Right lobe of liver (tissue), 6 donors: ENCODE measurements at regions not wholly inside any gene's neighbourhood (a gene's known extent, or its start where the extent isn't known, plus 50 kb on each side); places are given as distances from the start of the nearest gene placed in this dataset.

Source experiments
- ATAC-seq, 4 donors: fragments of 200-7000 bp; cut with Tn5 transposase; one replicate each; pipeline ENCODE4 v1.9.1; 2020; ENCODE audit warnings: mild to moderate bottlenecking in 4 of 4, moderate library complexity in 4 of 4
- DNase-seq, 3 donors: peaks; one replicate each; pipeline ENCODE4 v3.0.0-alpha.2; 2020
- H3K27ac ChIP-seq, 3 donors: fragments of 200-600 bp; one replicate each; pipeline ENCODE4 v1.8.0; 2022
- H3K27me3 ChIP-seq, 2 donors: fragments of 200-600 bp; one replicate each; pipeline ENCODE4 v1.8.0; 2022
- H3K36me3 ChIP-seq, 4 donors: fragments of 200-600 bp; sonication (generic) in 1 of 4; one replicate each; pipeline versions ENCODE4 v1.5.1 to v1.8.0; 2017 to 2022; ENCODE audit warnings: control low read depth in 1 of 4
- H3K4me1 ChIP-seq, 4 donors: fragments of 200-600 bp; sonication (generic) in 1 of 4; one replicate each; pipeline versions ENCODE4 v1.5.1 to v1.8.0; 2017 to 2022; ENCODE audit warnings: control low read depth in 1 of 4
- H3K4me3 ChIP-seq, 3 donors: fragments of 200-600 bp; one replicate each; pipeline ENCODE4 v1.8.0; 2022
- H3K9me3 ChIP-seq, 4 donors: fragments of 200-600 bp; sonication (generic) in 1 of 4; one replicate each; pipeline versions ENCODE4 v1.5.1 to v1.8.0; 2017 to 2022; ENCODE audit warnings: control low read depth in 1 of 4
- CTCF ChIP-seq, 4 donors: fragments of 200-600 bp in 3 of 4; fragments of 450-650 bp in 1 of 4; IDR thresholded peaks; one replicate each; pipeline versions ENCODE4 v1.5.1 to v1.8.0; 2016 to 2022; ENCODE audit warnings: antibody characterized with exemption in 4 of 4, mild to moderate bottlenecking in 2 of 4
- POLR2A ChIP-seq: fragments of 450-650 bp; IDR thresholded peaks from one replicate; pipeline ENCODE4 v1.6.1; 2017; ENCODE audit warnings: antibody characterized with exemption, mild to moderate bottlenecking
- WGBS: methylation state at CpG from one replicate; pipeline ENCODE4 v1.1.6; 2018; ENCODE audit warnings: low coverage, low lambda C conversion rate; ENCODE audit not compliant: insufficient coverage; ENCODE audit errors: missing lambda C conversion rate; 5-methylcytosine and 5-hydroxymethylcytosine counted together
- intact Hi-C, 2 donors: fragments of 100-400 bp; cut with DNase I; formaldehyde crosslinking; loops; one replicate each; pipeline versions ENCODE4 v1.11.2 to v1.14.1; 2022
- donor health status: DM: no; HTN: yes; CAD: no.
- donor health status: DM: no; HTN: no; CAD: no.
- donor health status: DM: no; HTN: no; CAD: no.
- donor health status: DM: no; HTN: yes; CAD: no.
- donor health status: DM: no; HTN: yes; CAD: no.

GRCh38 chr5:97475847-97476246 is 292.8 kb upstream of the RIOK2 start:
- H3K4me3 ChIP-seq = no peak overlapping the region
- H3K36me3 ChIP-seq = no peaks in the 10 kb centered on the region
- no peak overlapping the region for H3K27ac ChIP-seq
- 80% methylated on average over 3 of the region's 3 CpGs for WGBS
- H3K4me1 ChIP-seq = no peaks in the 10 kb centered on the region
- H3K9me3 ChIP-seq = no peaks in the 10 kb centered on the region
- no peak for DNase-seq
- no peak for ATAC-seq
- intact Hi-C loops = no loop called here
- H3K27me3 ChIP-seq = no peaks in the 10 kb centered on the region
- TF ChIP-seq POLR2A = no peak
- TF ChIP-seq CTCF (IDR thresholded peaks at IDR 0.05) = no peak

- no peak overlapping the region for H3K4me3 ChIP-seq
- no peaks in the 10 kb centered on the region for H3K27me3 ChIP-seq
- H3K36me3 ChIP-seq = no peaks in the 10 kb centered on the region
- no peak for DNase-seq
- 56% methylated on average over 2 of the region's 2 CpGs for WGBS
- H3K27ac ChIP-seq = no peak overlapping the region
- no peaks in the 10 kb centered on the region for H3K4me1 ChIP-seq
- no peaks in the 10 kb centered on the region for H3K9me3 ChIP-seq
- TF ChIP-seq CTCF (IDR thresholded peaks at IDR 0.05) (no peak), POLR2A (no peak)
- intact Hi-C loops = no loop called here
- no peak for ATAC-seq
These were observed 293.9 kb upstream of the RIOK2 start for GRCh38 chr5:97476852-97477534.

- no peaks in the 10 kb centered on the region for H3K36me3 ChIP-seq
- H3K27ac ChIP-seq = no peak overlapping the region
- DNase-seq (no peak), ATAC-seq (peak; percentile 28 to 75 (median 47))
- intact Hi-C loops = no loop called here
- TF ChIP-seq POLR2A (no peak), CTCF (IDR thresholded peaks at IDR 0.05) (no peak)
- H3K4me1 ChIP-seq = no peaks in the 10 kb centered on the region
- H3K27me3 ChIP-seq = no peaks in the 10 kb centered on the region
- H3K4me3 ChIP-seq = no peak overlapping the region
- no peaks in the 10 kb centered on the region for H3K9me3 ChIP-seq
These were observed 295.4 kb upstream of the RIOK2 start for GRCh38 chr5:97478483-97478882.

- intact Hi-C loops = no loop called here
- WGBS = 63% methylated on average over 3 of the region's 3 CpGs
- no peaks in the 10 kb centered on the region for H3K36me3 ChIP-seq
These were observed 297.3 kb upstream of the RIOK2 start for GRCh38 chr5:97480313-97480712.

More at GRCh38 chr5:97480313-97480712, 297.3 kb upstream of the RIOK2 start:
- no peak for ATAC-seq
- Histone ChIP-seq H3K4me3 (no peak overlapping the region), H3K27ac (no peak overlapping the region), H3K4me1 (no peaks in the 10 kb centered on the region), H3K9me3 (no peaks in the 10 kb centered on the region), H3K27me3 (no peaks in the 10 kb centered on the region)
- DNase-seq = no peak
- TF ChIP-seq POLR2A (no peak), CTCF (IDR thresholded peaks at IDR 0.05) (no peak)
